NCI-H1092 treated with DMSO at 0.1 percent for 48 hours (cell line): ENCODE measurements at regions not wholly inside any gene's neighbourhood (a gene's known extent, or its start where the extent isn't known, plus 50 kb on each side); places are given as distances from the start of the nearest gene placed in this dataset.
"Not testable (repeated sequence)": the region's sequence is repeated elsewhere in the genome, so short reads cannot be mapped to it uniquely, and the experiment has no call there.

Source experiments
- DNase-seq: peaks from one replicate; lab custom pipeline; 2025; lab: John Stamatoyannopoulos, UW

DNA sequence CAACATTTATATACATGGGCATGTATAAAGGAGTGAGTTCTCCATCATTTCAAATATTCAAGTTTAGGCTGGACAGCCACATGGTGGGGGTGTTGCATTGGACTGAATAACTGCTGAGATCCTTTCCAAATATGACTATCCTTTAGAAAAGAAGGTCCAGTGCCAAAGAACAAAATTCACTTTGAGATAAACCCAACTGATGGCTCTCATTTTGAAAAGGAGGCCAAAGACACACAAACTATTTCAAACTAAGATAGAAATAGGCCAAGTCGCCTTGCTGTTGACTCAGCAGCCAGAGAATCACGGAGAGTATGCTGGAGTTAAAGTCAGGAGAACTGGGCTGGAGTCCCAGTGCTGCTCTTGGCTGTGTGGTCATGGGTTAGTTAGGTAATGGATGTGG lies 204.5 kb upstream of the LRATD1 start:
- no peak for DNase-seq

DNA sequence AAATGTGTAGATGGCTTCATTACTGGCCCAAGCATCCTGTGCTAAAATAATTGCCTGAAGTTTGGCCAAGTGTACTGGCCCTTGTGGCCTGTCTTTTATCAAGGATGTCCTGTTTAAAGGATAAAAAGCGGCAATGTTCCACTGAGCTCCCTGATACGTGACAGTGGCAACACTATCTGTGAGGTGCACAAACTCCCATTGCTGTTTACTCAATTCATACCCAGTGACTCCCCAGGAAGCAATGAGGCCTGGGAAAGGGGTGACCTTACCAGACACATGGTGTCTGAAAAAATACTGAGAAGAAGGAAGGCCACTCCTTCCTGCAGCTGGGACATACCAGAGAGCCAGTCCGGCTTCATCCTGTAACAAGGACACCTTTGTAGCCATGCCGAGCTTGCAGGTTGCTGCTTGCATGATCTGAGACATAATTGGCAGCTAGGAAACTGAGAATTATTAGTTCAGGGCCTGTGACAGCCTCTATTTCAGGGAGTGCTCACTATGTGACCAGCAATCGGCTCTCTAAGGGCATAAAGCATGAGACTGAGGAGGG lies 198.5 kb upstream of the LRATD1 start:
- no peak for DNase-seq

DNA sequence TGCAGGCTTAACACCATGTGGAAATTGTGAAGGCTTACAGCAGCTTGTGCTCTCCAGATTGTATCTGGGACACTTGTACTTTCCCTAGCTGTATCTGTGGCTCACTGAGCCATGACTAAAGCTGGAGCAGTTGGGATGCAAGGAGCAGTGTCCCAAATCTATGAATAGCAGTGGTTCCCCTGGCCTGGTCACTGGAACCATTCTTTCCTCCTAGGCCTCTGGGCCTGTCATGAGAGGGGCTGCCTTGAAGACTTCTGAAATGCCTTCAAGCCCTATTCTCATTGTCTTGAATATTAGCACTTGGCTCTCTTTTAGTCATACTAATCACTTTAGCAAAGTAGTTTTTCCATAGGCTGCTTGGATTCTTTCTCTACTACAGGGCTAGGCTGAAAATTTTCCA lies 186.8 kb upstream of the LRATD1 start:
- DNase-seq, result no peak

DNA sequence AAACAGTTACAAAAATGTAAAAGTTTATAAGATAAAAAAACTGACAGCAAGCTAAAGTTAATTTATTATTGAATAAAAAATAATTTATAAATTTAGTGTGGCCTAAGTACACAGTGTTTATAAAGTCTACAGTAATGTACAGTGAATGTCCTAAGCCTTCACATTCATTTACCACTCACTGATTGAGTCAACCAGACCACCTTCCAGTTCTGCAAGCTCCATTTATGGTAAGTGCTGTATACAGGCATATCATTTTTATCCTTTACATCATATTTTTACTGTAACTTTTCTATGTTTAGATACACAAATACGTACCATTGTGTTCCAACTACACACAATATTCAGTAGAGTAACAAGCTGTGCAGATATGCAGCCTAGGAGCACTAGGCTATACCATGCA lies 184.2 kb upstream of the LRATD1 start:
- DNase-seq, result no peak

DNA sequence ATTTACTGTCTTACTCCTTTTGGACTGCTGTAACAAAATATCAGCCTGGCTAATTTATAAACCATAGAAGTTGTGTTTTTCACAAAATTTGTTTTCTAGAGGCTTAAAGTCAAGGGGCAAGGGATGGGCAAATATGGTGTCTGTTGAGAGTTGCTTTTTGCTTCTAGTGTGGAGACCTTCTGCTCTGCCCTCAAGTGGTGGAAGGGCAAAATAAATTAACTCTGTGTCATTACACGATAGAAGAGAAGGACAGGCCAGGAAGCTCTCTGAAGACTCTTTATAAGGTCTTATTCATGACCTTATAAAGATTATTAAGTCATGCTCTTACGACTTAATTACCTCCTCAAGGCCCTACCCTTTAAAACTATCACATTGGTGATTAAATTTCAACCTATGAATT lies 181.2 kb upstream of the LRATD1 start:
- peak; percentile 0 for DNase-seq

DNA sequence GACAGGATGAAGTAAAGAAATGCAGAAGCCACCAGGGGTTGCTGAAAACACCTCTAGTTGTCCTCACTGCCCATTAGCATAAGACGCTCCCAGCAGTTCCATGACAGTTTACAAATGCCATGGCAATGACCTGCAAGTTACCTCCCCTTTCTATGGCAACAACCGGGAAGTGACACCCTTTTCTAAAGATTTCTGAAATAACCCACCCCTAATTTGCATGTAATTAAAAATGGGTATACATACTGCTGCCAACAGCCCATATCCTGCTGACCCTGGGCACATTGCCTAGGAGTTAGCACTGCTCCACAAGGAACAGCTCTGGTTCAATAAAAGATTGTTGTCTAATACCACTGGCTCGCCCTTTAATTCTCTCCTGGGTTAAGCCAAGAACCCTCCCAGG lies 178.3 kb upstream of the LRATD1 start:
- DNase-seq, result no peak

DNA sequence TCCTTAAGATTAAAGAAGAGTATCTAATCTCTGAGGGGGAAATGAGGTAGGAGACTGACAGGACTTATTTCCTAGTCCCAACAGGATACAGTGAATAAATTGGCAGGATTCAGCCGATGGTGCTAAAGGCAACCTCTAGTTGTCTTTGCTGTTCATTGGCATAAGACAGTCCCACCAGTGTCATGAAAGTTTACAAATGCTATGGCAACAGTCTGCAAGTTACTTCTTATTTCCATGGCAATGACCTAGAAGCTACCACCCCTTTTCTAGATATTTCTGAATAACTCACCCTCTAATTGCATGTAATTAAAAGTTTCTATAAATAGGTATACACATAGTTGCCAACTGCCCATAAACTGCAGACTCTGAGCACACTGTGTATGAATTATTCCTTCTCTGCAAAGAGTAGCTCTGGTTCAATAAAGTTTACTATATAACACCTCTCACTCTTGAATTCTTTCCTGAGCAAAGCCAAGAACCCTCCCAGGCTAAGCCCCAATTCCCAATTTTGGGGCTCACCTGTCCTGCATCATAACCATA lies 172.7 kb upstream of the LRATD1 start:
- no peak for DNase-seq

DNA sequence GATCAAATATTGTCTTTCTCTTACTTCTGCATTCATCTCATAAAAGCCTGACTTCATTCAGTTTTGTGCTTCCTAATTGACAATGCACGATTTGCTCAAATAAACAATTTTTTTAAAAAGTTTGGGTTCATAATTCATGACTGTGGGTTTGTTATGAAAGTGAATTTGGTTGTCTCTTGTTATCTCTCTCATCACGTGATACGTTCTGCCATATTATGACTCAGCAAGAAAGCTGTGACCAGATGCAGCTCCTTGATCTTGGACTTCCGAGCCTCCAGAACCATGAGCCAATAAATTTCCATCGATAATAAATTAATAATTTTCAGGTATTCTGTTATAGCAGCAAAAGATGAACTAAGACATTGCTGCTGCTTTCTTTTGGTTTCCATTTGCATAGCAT lies 156.5 kb upstream of the LRATD1 start:
- DNase-seq, result no peak

DNA sequence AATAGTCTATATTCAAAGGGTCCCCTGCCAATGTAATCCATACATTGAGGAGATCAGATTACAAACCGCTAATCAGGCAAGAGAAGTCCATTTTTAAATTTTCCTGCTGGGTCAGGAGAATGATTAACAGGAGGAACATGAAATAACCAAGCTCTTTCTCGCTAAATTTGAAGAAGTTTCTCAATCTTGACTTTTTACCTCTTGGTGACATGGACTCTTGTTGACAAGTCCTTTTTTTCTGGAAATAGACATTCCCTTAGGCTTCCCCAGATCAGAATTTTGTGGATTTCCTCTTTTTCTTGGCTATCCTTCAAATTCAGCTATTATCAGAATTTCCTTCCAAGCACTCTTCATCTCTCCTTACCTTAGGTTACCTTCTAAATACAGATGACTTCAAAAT lies 153.0 kb upstream of the LRATD1 start:
- no peak for DNase-seq

DNA sequence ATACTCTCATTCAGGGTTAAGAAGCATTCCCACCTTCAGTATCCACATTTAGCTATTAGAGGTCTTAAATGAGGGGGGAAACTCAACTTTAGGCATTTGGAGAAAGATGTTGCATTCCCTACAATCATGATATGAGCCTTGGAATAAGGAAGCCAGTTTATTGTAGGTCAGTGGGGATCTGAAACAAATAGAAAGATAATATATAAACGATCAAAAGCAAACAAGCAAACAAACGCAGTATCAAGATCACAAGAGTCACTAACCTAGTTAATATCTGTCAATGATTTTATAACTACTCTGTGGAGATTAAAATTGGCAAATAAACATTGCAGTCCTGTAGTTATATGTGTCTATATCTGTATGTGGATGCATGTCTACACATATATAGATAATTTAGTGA lies 152.4 kb upstream of the LRATD1 start:
- DNase-seq, result no peak

DNA sequence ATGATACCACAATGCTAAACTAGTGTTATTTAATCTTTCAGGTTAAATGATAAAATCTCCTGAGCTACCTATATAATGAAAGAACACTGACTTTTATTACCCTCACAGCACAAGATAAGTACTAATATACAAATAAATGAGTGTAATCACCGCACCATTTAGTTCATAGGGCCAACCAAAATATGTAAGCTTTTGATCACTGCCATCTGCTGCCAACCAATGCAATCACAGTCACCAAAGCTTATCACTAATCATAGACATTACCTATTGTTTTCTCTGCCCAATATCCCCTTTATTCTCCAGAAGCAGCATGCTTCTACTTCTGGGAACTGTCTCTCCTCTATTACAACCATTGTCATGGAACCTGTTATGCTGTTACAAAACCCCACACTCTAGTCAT lies 151.6 kb upstream of the LRATD1 start:
- no peak for DNase-seq

DNA sequence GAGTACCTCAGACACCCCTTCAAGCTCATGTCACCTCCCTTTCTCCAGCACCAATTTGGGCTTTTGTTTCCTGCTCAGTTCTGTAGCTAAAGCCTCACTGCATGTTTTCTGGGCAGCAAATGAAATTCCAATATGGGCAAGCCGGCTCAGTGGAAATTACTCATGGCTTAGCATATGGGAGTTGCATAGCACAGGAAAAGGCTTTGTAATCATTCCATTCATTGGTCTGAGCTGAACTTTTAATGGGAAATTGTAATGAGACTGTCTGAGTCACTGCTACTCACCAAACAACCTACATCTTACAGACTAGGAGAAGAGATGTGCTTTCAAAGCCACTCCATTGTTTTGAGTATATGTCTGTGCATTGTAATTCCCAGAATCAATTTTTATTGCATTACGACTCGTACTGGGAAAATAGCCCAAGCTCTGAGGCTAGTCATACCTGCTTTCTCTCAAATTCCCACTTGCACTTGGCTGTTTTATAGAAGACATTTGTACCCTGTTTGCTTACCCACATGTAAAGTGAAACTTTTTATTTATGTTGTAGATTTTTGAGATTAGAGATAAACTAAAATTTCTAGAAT lies 139.5 kb upstream of the LRATD1 start:
- no peak for DNase-seq

DNA sequence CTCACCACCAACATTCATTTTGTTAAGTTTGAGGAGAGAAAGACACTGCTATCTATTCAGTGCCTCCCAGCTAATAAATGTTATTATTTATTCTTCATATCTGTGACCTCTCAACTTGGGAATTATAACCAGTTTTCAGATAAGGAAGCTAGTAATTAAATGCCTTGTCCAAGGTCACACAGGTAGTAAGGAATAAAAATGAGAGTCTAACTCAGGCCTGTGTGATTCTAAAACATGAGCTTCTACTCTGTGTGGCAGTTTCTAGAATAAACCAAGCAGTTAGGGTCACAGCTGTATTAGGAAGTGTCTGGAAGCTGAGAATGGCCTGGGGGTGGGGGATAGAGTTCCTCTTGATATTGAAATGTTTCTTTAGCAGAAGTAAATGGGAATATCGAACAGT lies 137.8 kb upstream of the LRATD1 start:
- DNase-seq, result no peak

DNA sequence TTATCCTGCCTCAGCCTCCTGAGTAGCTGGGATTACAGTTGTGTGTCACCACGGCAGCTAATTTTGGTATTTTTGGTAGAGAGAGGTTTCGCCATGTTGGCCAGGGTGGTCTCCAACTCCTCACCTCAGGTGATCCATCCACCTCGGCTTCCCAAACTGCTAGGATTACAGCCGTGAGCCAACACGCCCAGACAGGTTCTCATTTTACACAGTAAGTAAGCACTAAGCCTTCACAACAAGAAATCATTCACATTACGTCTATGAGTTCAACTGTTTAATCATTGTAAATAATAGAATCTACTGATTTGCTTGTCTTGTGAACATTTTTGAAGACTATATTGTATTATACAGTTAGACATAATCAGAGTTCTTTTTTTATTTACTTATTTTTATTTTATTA lies 131.5 kb upstream of the LRATD1 start:
- DNase-seq, result no peak

DNA sequence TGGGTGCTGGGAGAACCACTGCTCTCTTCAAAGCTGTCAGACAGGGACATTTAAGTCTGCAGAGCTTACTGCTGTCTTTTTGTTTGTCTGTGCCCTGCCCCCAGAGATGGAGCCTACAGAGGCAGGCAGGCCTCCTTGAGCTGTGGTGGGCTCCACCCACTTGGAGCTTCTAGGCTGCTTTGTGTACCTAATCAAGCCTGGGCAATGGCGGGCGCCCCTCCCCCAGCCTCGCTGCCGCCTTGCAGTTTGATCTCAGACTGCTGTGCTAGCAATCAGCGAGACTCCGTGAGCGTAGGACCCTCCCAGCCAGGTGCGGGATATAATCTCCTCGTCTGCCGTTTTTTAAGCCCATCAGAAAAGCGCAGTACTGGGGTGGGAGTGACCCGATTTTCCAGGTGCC lies 125.6 kb upstream of the LRATD1 start:
- DNase-seq, result not testable (repeated sequence)

DNA sequence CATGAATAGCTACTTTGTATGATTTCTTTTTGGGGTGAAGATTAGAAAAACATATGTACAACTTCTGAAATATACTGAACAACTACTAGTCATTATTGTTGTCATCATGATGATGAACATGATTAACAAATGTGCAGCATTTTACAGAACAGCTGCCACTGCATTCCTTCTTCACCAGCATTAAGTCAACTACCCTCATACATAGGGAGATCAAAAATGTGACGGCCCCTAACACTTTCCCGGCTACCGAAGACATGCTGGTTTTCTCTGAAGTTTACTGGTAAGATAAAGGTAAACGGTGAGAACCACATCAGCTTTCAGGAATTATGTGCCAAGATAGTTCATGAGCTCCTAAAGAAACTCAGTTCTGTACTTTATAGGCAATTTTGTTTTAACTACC lies 121.0 kb upstream of the LRATD1 start:
- DNase-seq, result no peak

DNA sequence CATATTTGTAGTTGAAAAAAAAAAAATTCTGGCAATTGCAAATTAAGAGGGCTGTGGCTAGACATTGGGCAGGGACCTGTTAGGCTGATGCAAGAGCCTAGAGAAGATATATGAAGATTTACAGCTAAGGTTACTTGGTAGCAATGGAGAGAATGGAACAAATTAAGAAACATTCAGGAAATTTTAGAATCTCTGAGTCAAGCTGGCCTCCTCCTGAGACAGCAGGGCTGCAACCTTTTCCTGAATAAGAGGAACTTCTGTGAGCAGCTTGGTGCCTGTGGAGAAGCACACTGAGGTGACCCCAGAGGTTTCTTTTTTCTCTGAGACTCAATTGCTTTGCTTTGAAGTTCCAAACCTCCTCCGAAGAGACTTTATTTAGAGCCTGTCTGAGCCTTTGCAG lies 118.6 kb upstream of the LRATD1 start:
- no peak for DNase-seq

DNA sequence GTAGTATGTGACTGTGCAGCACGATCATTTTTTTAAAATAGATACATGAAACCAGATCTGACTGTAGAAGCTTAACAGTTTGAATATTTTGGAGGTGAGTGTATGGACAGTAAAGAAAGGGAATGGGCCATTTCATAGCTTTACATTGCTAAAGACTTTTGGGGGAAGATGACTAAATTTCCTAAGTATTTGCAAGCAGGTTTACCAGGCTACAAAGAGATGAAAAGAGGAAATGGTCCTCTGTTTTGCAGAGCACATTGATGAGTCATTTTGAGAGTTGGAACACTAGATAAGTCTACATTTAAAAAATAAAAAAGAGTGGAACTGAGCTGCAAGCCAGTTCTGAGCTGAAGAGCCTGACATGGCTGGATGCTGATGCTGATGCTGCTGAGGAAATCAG lies 115.7 kb upstream of the LRATD1 start:
- DNase-seq, result no peak

DNA sequence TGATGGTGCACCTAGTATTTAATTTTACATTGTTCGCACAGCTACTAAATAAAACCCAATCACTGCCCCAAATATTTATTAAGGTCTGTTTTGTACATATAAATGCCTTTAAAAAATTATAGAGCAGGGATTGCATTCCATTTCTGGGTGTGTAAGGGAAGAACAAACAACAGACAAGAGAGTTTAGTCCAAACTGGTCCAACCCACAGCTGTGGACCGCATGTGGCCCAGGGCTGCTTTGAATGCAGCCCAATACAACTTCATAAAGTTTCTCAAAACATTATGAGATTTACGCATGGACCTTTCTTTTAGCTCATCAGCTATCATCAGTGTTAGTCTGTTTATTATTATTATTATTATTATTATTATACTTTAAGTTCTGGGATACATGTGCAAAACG lies 114.8 kb upstream of the LRATD1 start:
- no peak for DNase-seq

DNA sequence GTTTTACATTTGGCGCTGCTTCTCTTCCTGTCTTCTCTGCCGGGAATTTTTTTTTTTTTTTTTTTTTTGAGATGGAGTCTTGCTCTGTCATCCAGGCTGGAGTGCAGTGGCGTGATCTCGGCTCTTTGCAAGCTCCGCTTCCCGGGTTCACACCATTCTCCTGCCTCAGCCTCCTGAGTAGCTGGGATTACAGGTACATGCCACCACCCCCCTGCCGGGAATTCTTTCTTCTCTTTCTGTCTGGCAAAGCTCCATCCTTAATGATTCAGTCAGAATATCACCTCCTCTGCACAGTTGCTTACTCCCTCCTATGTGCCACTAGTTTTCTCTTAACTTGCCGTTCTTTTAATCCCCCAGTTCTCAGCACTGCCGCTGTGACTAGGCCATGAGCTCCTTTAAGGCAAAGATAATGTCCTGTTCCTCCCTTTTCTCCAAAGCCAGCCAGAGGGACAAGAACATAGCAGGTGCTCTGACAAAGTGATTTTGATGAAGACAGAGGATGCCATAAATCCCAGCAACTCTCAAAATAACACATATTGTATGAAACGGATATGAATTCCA lies 112.1 kb upstream of the LRATD1 start:
- no peak for DNase-seq

DNA sequence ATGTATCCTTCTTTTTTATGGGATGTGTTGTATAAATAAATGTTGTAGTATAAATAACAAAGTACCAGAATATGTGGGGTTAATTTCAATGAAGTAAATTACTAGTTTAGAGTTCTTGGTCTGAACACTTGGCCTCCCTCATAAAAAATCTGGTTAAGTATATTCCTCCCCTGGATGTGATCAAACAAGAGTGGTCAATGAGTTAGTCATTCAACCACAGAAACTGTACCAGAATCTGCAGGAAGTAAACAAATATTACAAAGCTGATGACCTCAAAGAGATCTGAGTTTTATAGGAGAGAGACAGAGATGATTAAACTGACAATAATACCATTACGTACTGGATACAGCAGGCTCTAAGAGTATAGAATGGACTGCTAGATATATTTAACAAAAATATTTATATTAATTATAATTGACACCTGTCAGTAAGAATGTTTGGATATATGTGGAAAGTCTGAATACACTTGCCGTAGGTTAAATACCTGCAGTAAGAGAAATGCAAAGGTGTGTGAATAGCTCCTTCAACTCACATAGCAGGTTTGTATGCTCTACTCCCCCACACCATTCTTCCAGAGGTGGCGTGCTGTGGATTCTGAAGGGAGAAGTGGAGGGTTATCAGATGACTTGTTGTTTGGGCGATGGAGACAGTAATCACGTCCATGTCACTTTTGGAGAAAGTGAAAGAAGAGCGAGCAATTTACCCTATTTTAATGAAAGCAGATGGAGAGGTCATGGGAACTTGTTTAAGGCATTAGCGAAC lies 108.3 kb upstream of the LRATD1 start:
- DNase-seq, result no peak

DNA sequence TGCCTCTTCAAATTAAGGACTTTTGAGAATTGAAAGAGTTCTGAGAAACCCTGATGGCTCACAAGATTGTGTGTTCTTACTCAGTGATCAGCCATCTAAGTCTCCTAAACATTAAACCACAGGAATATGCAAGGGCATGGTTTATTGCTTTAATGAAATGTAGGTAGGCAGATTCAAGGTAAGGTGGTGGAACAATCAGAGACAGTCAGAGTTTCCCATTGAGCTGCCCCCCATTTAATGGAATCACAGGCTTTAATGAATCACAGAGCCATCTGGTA lies 107.8 kb upstream of the LRATD1 start:
- DNase-seq, result no peak

DNA sequence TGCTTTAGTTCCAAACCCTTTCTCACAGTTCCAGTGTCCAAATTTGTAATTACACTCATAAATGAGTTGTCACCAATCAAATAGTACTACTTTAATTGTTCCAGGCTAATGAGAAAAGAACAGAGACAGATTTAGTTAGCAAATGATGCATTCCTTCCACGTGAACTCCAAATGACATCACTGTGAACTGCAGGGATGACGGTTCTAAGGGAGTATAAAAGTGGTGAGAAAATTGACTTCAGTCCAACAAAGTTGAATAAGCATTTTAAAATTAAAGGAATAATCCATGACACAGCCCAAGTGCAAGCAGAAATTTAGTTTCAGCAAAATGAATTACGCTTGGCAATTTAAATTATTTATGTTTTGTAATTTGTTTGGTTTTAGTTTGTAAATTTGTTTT lies 102.0 kb upstream of the LRATD1 start:
- DNase-seq, result no peak
